Neural progenitor cell (in vitro differentiated cells): ENCODE measurements at regions not wholly inside any gene's neighbourhood (a gene's known extent, or its start where the extent isn't known, plus 50 kb on each side); places are given as distances from the start of the nearest gene placed in this dataset.

Source experiments
- DNase-seq: peaks from one replicate; pipeline ENCODE4 v3.0.0-alpha.2; 2016; ENCODE audit warnings: low spot score
- H2AFZ ChIP-seq: fragments of 200-600 bp; sonication (generic); replicated peaks from 2 replicates; pipeline ENCODE4 v1.6.1; 2016; ENCODE audit warnings: antibody characterized with exemption
- H3F3A ChIP-seq: fragments of 200-600 bp; sonication (generic); 2 replicates; pipeline ENCODE4 v1.6.1; 2016; ENCODE audit warnings: antibody characterized with exemption, low read depth
- H3K27ac ChIP-seq: fragments of 200-600 bp; sonication (generic); 2 replicates; pipeline ENCODE4 v1.5.1; 2016; ENCODE audit warnings: mild to moderate bottlenecking
- H3K27me3 ChIP-seq: fragments of 200-600 bp; sonication (generic); 2 replicates; pipeline ENCODE4 v1.6.1; 2016; ENCODE audit warnings: mild to moderate bottlenecking, moderate library complexity
- H3K36me3 ChIP-seq: fragments of 200-600 bp; sonication (generic); 2 replicates; pipeline ENCODE4 v1.5.1; 2016
- H3K4me1 ChIP-seq: fragments of 200-600 bp; sonication (generic); 2 replicates; pipeline ENCODE4 v1.6.1; 2016; ENCODE audit warnings: mixed run types
- H3K4me2 ChIP-seq: fragments of 200-600 bp; sonication (generic); 2 replicates; pipeline ENCODE4 v1.6.1; 2016
- H3K4me3 ChIP-seq: fragments of 200-600 bp; sonication (generic); 2 replicates; pipeline ENCODE4 v1.5.1; 2016
- H3K79me2 ChIP-seq: fragments of 200-600 bp; sonication (generic); 2 replicates; pipeline ENCODE4 v1.6.1; 2016; ENCODE audit warnings: low read depth
- H3K9ac ChIP-seq: fragments of 200-600 bp; sonication (generic); 2 replicates; pipeline ENCODE4 v1.6.1; 2016
- H3K9me3 ChIP-seq: fragments of 200-600 bp; sonication (generic); 2 replicates; pipeline ENCODE4 v1.5.1; 2016; ENCODE audit warnings: low read depth
- H4K20me1 ChIP-seq: fragments of 200-600 bp; sonication (generic); 2 replicates; pipeline ENCODE4 v1.6.1; 2016; ENCODE audit warnings: low read depth
- H3K27ac Mint-ChIP-seq: 3 replicates; pipeline ENCODE4 v1.8.0; 2021; ENCODE audit warnings: mixed read lengths
- H3K27me3 Mint-ChIP-seq: 2 replicates; pipeline ENCODE4 v1.8.0; 2022; ENCODE audit warnings: low read depth, mild to moderate bottlenecking, inconsistent platforms, moderate library complexity, mixed read lengths; ENCODE audit not compliant: insufficient read depth
- H3K36me3 Mint-ChIP-seq: 3 replicates; pipeline ENCODE4 v1.8.0; 2021; ENCODE audit warnings: mixed read lengths
- H3K4me1 Mint-ChIP-seq: 3 replicates; pipeline ENCODE4 v1.8.0; 2021; ENCODE audit warnings: mixed read lengths
- H3K4me3 Mint-ChIP-seq: 3 replicates; pipeline ENCODE4 v1.8.0; 2021; ENCODE audit warnings: mild to moderate bottlenecking, moderate library complexity, mixed read lengths
- H3K9me3 Mint-ChIP-seq: 3 replicates; pipeline ENCODE4 v1.8.0; 2020; ENCODE audit warnings: mixed read lengths
- EZH2 ChIP-seq: fragments of 200-600 bp; sonication (generic); IDR thresholded peaks from 2 replicates; pipeline ENCODE4 v1.6.1; 2017; ENCODE audit warnings: antibody characterized with exemption, mild to moderate bottlenecking, moderate library complexity
- EZH2phosphoT487 ChIP-seq: fragments of 200-600 bp; sonication (generic); IDR thresholded peaks from 2 replicates; pipeline ENCODE4 v1.6.1; 2017; ENCODE audit warnings: antibody characterized with exemption
- TF ChIP-seq, protein P1 (sequence below): fragments of 200-600 bp; sonication (generic); IDR thresholded peaks from 2 replicates; pipeline ENCODE4 v1.5.1; 2017; ENCODE audit warnings: antibody characterized with exemption, mild to moderate bottlenecking

DNA sequence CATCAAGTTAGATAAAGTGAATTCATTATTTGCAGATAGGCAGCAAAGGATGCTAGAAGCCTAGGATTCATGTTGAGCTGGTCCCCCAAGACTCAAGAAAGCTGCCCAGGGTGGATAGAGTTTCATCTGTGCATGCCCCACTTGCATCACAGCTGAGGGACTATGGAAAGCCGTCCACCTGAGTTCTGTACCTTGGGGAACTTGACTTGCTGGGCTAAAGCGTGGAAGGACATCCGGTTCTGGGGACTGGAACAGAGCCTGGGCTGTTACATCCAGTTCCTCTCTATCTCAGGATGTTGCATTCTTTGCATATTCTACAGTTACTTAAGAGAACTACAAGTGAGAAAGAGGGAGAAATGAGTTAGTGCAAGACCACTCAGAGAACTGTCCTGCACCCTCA lies 458.4 kb downstream of the SHISA9 start:
- DNase-seq: no peak
- no peaks in the 10 kb centered on the region for H3F3A ChIP-seq
- Mint-ChIP-seq H3K27me3 (no peaks in the 10 kb centered on the region), H3K36me3 (peaks cover 1% of the 10 kb centered on the region), H3K27ac (no peak overlapping the region), H3K4me1 (peaks cover 5% of the 10 kb centered on the region), H3K9me3 (peaks cover 12% of the 10 kb centered on the region), H3K4me3 (no peak overlapping the region)
- no peak overlapping the region for H2AFZ ChIP-seq
- no peak overlapping the region for H3K27ac ChIP-seq
- no peak overlapping the region for H3K9ac ChIP-seq
- TF ChIP-seq, protein P1, sequence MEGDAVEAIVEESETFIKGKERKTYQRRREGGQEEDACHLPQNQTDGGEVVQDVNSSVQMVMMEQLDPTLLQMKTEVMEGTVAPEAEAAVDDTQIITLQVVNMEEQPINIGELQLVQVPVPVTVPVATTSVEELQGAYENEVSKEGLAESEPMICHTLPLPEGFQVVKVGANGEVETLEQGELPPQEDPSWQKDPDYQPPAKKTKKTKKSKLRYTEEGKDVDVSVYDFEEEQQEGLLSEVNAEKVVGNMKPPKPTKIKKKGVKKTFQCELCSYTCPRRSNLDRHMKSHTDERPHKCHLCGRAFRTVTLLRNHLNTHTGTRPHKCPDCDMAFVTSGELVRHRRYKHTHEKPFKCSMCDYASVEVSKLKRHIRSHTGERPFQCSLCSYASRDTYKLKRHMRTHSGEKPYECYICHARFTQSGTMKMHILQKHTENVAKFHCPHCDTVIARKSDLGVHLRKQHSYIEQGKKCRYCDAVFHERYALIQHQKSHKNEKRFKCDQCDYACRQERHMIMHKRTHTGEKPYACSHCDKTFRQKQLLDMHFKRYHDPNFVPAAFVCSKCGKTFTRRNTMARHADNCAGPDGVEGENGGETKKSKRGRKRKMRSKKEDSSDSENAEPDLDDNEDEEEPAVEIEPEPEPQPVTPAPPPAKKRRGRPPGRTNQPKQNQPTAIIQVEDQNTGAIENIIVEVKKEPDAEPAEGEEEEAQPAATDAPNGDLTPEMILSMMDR: no peak
- no peak for TF ChIP-seq EZH2phosphoT487
- no peak for TF ChIP-seq EZH2
- H3K27me3 ChIP-seq: peaks cover 13% of the 10 kb centered on the region
- no peaks in the 10 kb centered on the region for H3K9me3 ChIP-seq
- no peaks in the 10 kb centered on the region for H4K20me1 ChIP-seq
- peaks cover 4% of the 10 kb centered on the region for H3K4me1 ChIP-seq
- no peaks in the 10 kb centered on the region for H3K79me2 ChIP-seq
- no peaks in the 10 kb centered on the region for H3K36me3 ChIP-seq
- H3K4me2 ChIP-seq: no peak overlapping the region
- H3K4me3 ChIP-seq: no peak overlapping the region

DNA sequence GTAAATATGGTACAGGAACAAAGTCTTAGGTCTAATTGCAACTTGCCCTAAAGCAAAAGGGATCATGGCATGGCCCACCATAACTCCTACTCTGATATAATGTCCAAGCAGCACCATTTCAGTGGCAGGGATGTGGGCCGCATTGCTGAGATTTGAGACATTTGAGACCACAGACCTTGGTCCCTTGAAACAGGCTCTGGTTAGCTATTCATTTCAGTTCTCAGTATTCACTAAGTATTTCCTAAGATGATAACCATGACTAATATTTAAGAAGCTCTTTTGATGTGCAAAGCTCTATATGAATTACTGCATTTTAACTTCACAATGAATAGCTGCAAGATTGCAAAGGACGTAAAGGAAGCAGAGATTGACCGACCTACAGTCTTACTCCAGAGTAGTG lies 471.0 kb downstream of the SHISA9 start:
- Histone ChIP-seq H3K36me3 (no peaks in the 10 kb centered on the region), H3K9ac (no peak overlapping the region), H3K4me2 (no peak overlapping the region), H2AFZ (no peak overlapping the region), H3K27me3 (no peaks in the 10 kb centered on the region), H3F3A (no peaks in the 10 kb centered on the region), H3K9me3 (no peaks in the 10 kb centered on the region), H3K79me2 (no peaks in the 10 kb centered on the region), H3K4me1 (no peaks in the 10 kb centered on the region), H3K27ac (no peak overlapping the region), H4K20me1 (no peaks in the 10 kb centered on the region), H3K4me3 (no peak overlapping the region)
- no peaks in the 10 kb centered on the region for H3K27me3 Mint-ChIP-seq
- no peaks in the 10 kb centered on the region for H3K4me1 Mint-ChIP-seq
- no peak overlapping the region for H3K27ac Mint-ChIP-seq
- H3K4me3 Mint-ChIP-seq: no peak overlapping the region
- DNase-seq: no peak
- peaks cover 7% of the 10 kb centered on the region for H3K9me3 Mint-ChIP-seq
- TF ChIP-seq, protein P1: no peak
- no peak for TF ChIP-seq EZH2
- peaks cover 1% of the 10 kb centered on the region for H3K36me3 Mint-ChIP-seq

DNA sequence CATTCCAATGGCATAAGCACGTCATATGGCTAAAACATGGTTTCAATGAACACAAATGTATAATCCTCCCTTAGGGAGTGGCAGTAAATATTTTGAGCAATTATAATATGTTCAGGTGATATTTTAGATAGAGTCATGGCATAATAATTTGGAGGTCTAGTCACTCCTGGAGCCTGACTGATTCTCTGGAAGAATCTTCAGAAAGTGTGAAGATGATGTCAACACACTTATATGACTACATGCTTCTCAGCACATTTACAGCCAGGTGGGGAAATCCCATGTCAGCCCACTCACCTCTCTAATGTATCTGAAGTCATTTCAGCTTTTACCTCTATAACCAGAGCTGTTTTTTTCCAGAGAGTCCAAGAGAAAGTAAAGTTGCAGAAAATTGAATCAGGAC lies 474.8 kb downstream of the SHISA9 start:
- TF ChIP-seq, protein P1: no peak
- TF ChIP-seq EZH2phosphoT487 (no peak), EZH2 (no peak)
- peaks cover 2% of the 10 kb centered on the region for H3K27me3 Mint-ChIP-seq
- Histone ChIP-seq H3K27me3 (no peaks in the 10 kb centered on the region), H4K20me1 (no peaks in the 10 kb centered on the region), H3K36me3 (no peaks in the 10 kb centered on the region), H3K4me2 (no peak overlapping the region), H2AFZ (no peak overlapping the region), H3K9ac (no peak overlapping the region), H3K4me1 (no peaks in the 10 kb centered on the region), H3K79me2 (no peaks in the 10 kb centered on the region), H3K27ac (no peak overlapping the region), H3K4me3 (no peak overlapping the region), H3K9me3 (no peaks in the 10 kb centered on the region), H3F3A (no peaks in the 10 kb centered on the region)
- H3K36me3 Mint-ChIP-seq: no peaks in the 10 kb centered on the region
- DNase-seq: no peak
- no peak overlapping the region for H3K4me3 Mint-ChIP-seq
- H3K4me1 Mint-ChIP-seq: no peaks in the 10 kb centered on the region
- H3K27ac Mint-ChIP-seq: no peak overlapping the region
- peaks cover 12% of the 10 kb centered on the region for H3K9me3 Mint-ChIP-seq

DNA sequence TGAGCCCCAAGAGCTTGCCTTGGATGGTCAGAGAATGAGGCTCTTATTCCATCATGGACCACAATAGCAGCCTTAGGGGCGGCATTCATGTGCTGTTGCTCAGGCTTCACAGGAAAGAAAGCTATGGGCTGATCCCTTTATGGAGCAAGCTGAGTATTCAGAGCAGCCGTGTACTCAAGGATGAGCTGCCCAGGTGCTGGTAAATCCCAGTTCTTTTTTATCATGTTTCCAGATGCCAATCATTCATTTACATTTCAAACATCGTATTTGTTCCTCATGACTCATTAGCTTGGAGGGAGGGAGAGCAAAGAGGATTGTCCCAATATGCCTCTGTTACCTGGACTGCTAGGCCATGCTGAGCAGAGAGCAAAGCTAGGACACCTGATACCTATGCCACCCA lies 475.7 kb downstream of the SHISA9 start:
- no peak overlapping the region for H3K27ac Mint-ChIP-seq
- Histone ChIP-seq H3K4me2 (no peak overlapping the region), H3K4me3 (no peak overlapping the region), H3K27ac (no peak overlapping the region), H3K36me3 (no peaks in the 10 kb centered on the region), H3K9me3 (no peaks in the 10 kb centered on the region), H3K9ac (no peak overlapping the region), H3F3A (no peaks in the 10 kb centered on the region), H2AFZ (no peak overlapping the region), H3K79me2 (no peaks in the 10 kb centered on the region), H3K4me1 (no peaks in the 10 kb centered on the region), H4K20me1 (no peaks in the 10 kb centered on the region), H3K27me3 (no peaks in the 10 kb centered on the region)
- DNase-seq: no peak
- no peaks in the 10 kb centered on the region for H3K4me1 Mint-ChIP-seq
- H3K4me3 Mint-ChIP-seq: no peak overlapping the region
- H3K9me3 Mint-ChIP-seq: peaks cover 13% of the 10 kb centered on the region
- TF ChIP-seq, protein P1: no peak
- no peak for TF ChIP-seq EZH2
- TF ChIP-seq EZH2phosphoT487: no peak
- no peaks in the 10 kb centered on the region for H3K36me3 Mint-ChIP-seq
- peaks cover 2% of the 10 kb centered on the region for H3K27me3 Mint-ChIP-seq
